DND-41 (cell line): ENCODE measurements at regions not wholly inside any gene's neighbourhood (a gene's known extent, or its start where the extent isn't known, plus 50 kb on each side); places are given as distances from the start of the nearest gene placed in this dataset.

Experiments used
- ATAC-seq: fragments of 200-7000 bp; cut with Tn5 transposase; 3 replicates; pipeline ENCODE4 v1.9.1; 2021; ENCODE audit warnings: low read depth; ENCODE audit not compliant: insufficient read depth
- DNase-seq: peaks from one replicate; pipeline ENCODE4 v3.0.0-alpha.2; 2020
- H2AFZ ChIP-seq: 2 replicates; pipeline ENCODE4 v1.6.0; 2012; ENCODE audit warnings: low read depth, low read length
- H3K27ac ChIP-seq: 2 replicates; pipeline ENCODE4 v1.5.1; 2012; ENCODE audit warnings: low read length, inconsistent platforms
- H3K27me3 ChIP-seq: fragments of 200-600 bp; sonication (generic); 2 replicates; pipeline ENCODE4 v1.6.0; 2012; ENCODE audit warnings: low read length, mild to moderate bottlenecking, inconsistent platforms; ENCODE audit not compliant: insufficient read depth, poor library complexity
- H3K36me3 ChIP-seq: 2 replicates; pipeline ENCODE4 v1.5.1; 2012; ENCODE audit warnings: low read length, inconsistent platforms; ENCODE audit not compliant: insufficient read depth
- H3K4me1 ChIP-seq: 2 replicates; pipeline ENCODE4 v1.5.1; 2012; ENCODE audit warnings: mild to moderate bottlenecking, low read length; ENCODE audit not compliant: insufficient read depth
- H3K4me2 ChIP-seq: 2 replicates; pipeline ENCODE4 v1.6.0; 2012; ENCODE audit warnings: mild to moderate bottlenecking, moderate library complexity, low read length, inconsistent platforms; ENCODE audit not compliant: insufficient read depth
- H3K4me3 ChIP-seq, 2 experiments: fragments of 200-600 bp in 1 of 2; shearing (Covaris generic) in 1 of 2; 2 replicates each; pipeline ENCODE4 v1.5.1; 2012 to 2016; ENCODE audit warnings: inconsistent platforms in 2 of 2, low read length in 2 of 2, mild to moderate bottlenecking in 2 of 2, low read depth in 1 of 2, moderate library complexity in 1 of 2
- H3K79me2 ChIP-seq: 2 replicates; pipeline ENCODE4 v1.6.0; 2012; ENCODE audit warnings: low read length, inconsistent platforms; ENCODE audit not compliant: insufficient read depth
- H3K9ac ChIP-seq: 2 replicates; pipeline ENCODE4 v1.6.0; 2012; ENCODE audit warnings: low read depth, mild to moderate bottlenecking, inconsistent platforms, low read length, moderate library complexity
- H3K9me3 ChIP-seq: 2 replicates; pipeline ENCODE4 v1.5.1; 2012; ENCODE audit warnings: low read length, moderate library complexity, mild to moderate bottlenecking, inconsistent platforms; ENCODE audit not compliant: insufficient read depth, severe bottlenecking
- H4K20me1 ChIP-seq: 2 replicates; pipeline ENCODE4 v1.6.0; 2012; ENCODE audit warnings: low read length; ENCODE audit not compliant: insufficient read depth
- CTCF ChIP-seq: IDR thresholded peaks from 2 replicates; pipeline ENCODE4 v1.5.1; 2012; ENCODE audit warnings: borderline replicate concordance, low read length, moderate library complexity, mild to moderate bottlenecking; ENCODE audit not compliant: poor library complexity, severe bottlenecking; ENCODE audit errors: extremely low read depth
- EZH2 ChIP-seq: IDR thresholded peaks from 3 replicates; pipeline ENCODE4 v1.6.1; 2012; ENCODE audit warnings: borderline replicate concordance, low read depth, mild to moderate bottlenecking, moderate library complexity, low read length, inconsistent platforms; ENCODE audit not compliant: severe bottlenecking

- ATAC-seq (no peak), DNase-seq (no peak)
- no peaks in the 10 kb centered on the region for H3K36me3 ChIP-seq
- no peak overlapping the region for H3K4me2 ChIP-seq
- H2AFZ ChIP-seq = no peak overlapping the region
- no peak for TF ChIP-seq EZH2
- no peak for TF ChIP-seq CTCF
- no peak overlapping the region for H3K4me3 ChIP-seq
- H4K20me1 ChIP-seq = no peaks in the 10 kb centered on the region
- H3K4me1 ChIP-seq = no peaks in the 10 kb centered on the region
- H3K9ac ChIP-seq = no peak overlapping the region
- H3K27ac ChIP-seq = no peak overlapping the region
- H3K27me3 ChIP-seq = no peaks in the 10 kb centered on the region
- no peaks in the 10 kb centered on the region for H3K9me3 ChIP-seq
- H3K79me2 ChIP-seq = no peaks in the 10 kb centered on the region
These were observed 539.7 kb downstream of the MIAT start for GRCh38 chr22:27197052-27197451.

GRCh38 chr22:27197618-27198017, 540.2 kb downstream of the MIAT start:
- Histone ChIP-seq H4K20me1 (no peaks in the 10 kb centered on the region), H3K27ac (no peak overlapping the region), H2AFZ (no peak overlapping the region), H3K36me3 (no peaks in the 10 kb centered on the region), H3K27me3 (no peaks in the 10 kb centered on the region), H3K9ac (no peak overlapping the region), H3K4me1 (no peaks in the 10 kb centered on the region), H3K79me2 (no peaks in the 10 kb centered on the region), H3K4me3 (no peak overlapping the region), H3K4me2 (no peak overlapping the region), H3K9me3 (no peaks in the 10 kb centered on the region)
- ATAC-seq (no peak), DNase-seq (no peak)
- TF ChIP-seq CTCF (no peak), EZH2 (no peak)

GRCh38 chr22:27198518-27199035, 541.2 kb downstream of the MIAT start:
- no peak overlapping the region for H3K9ac ChIP-seq
- TF ChIP-seq EZH2 = no peak
- TF ChIP-seq CTCF = no peak
- no peaks in the 10 kb centered on the region for H3K36me3 ChIP-seq
- ATAC-seq = no peak
- H3K27ac ChIP-seq = no peak overlapping the region
- H2AFZ ChIP-seq = no peak overlapping the region
- H3K9me3 ChIP-seq = no peaks in the 10 kb centered on the region
- H3K4me3 ChIP-seq = no peak overlapping the region
- no peak overlapping the region for H3K4me2 ChIP-seq
- H4K20me1 ChIP-seq = no peaks in the 10 kb centered on the region
- no peaks in the 10 kb centered on the region for H3K27me3 ChIP-seq
- H3K79me2 ChIP-seq = no peaks in the 10 kb centered on the region
- no peak for DNase-seq
- H3K4me1 ChIP-seq = no peaks in the 10 kb centered on the region

- no peak for ATAC-seq
- DNase-seq = no peak
- H3K79me2 ChIP-seq = no peaks in the 10 kb centered on the region
- no peaks in the 10 kb centered on the region for H3K4me1 ChIP-seq
- H3K9me3 ChIP-seq = no peaks in the 10 kb centered on the region
- no peaks in the 10 kb centered on the region for H3K27me3 ChIP-seq
- no peaks in the 10 kb centered on the region for H3K36me3 ChIP-seq
- H3K9ac ChIP-seq = no peak overlapping the region
- H2AFZ ChIP-seq = no peak overlapping the region
- TF ChIP-seq CTCF (no peak), EZH2 (no peak)
- H3K27ac ChIP-seq = no peak overlapping the region
- no peaks in the 10 kb centered on the region for H4K20me1 ChIP-seq
- no peak overlapping the region for H3K4me3 ChIP-seq
- no peak overlapping the region for H3K4me2 ChIP-seq
These were observed 542.0 kb downstream of the MIAT start for GRCh38 chr22:27199354-27199753.
